Kidney (tissue), 13 donors: ENCODE measurements at regions not wholly inside any gene's neighbourhood (a gene's known extent, or its start where the extent isn't known, plus 50 kb on each side); places are given as distances from the start of the nearest gene placed in this dataset.

ENCODE experiments used
- DNase-seq, 5 donors: peaks; one replicate each; pipeline ENCODE4 v3.0.0-alpha.2; 2013 to 2020
- FAIRE-seq: peaks from 2 replicates; lab custom pipeline; 2012; peaks lifted over from hg19 to GRCh38; lab: Jason Lieb, UNC
- H3K27ac ChIP-seq, 2 donors: one replicate each; pipeline ENCODE4 v1.7.0; 2013; ENCODE audit warnings: low read depth in 2 of 2, low read length in 2 of 2, inconsistent platforms in 1 of 2
- H3K27me3 ChIP-seq: one replicate; pipeline ENCODE4 v1.7.1; 2013; ENCODE audit warnings: low read length, inconsistent platforms; ENCODE audit not compliant: control insufficient read depth, insufficient read depth
- H3K36me3 ChIP-seq, 3 donors: one replicate each; pipeline versions ENCODE4 v1.7.0 to v1.7.1; 2013; ENCODE audit warnings: low read length in 3 of 3, control low read depth in 1 of 3, inconsistent platforms in 1 of 3; ENCODE audit not compliant: insufficient read depth in 3 of 3, control insufficient read depth in 2 of 3
- H3K4me1 ChIP-seq, 3 donors: one replicate each; pipeline versions ENCODE4 v1.7.0 to v1.7.1; 2013; ENCODE audit warnings: low read length in 3 of 3, inconsistent platforms in 1 of 3, low read depth in 1 of 3; ENCODE audit not compliant: control insufficient read depth in 2 of 3, insufficient read depth in 2 of 3
- H3K4me3 ChIP-seq, 3 donors: one replicate each; pipeline versions ENCODE4 v1.7.0 to v1.8.1; 2013; ENCODE audit warnings: low read length in 3 of 3, control low read depth in 1 of 3, inconsistent platforms in 1 of 3
- H3K9ac ChIP-seq, 3 donors: one replicate each; pipeline versions ENCODE4 v1.7.0 to v1.7.1; 2013; ENCODE audit warnings: low read length in 3 of 3, control low read depth in 1 of 3, inconsistent platforms in 1 of 3
- H3K9me3 ChIP-seq, 3 donors: one replicate each; pipeline versions ENCODE4 v1.7.0 to v1.7.1; 2013; ENCODE audit warnings: low read length in 3 of 3, control low read depth in 1 of 3, inconsistent platforms in 1 of 3; ENCODE audit not compliant: control insufficient read depth in 2 of 3, insufficient read depth in 1 of 3
- CTCF ChIP-seq: IDR thresholded peaks from 3 replicates; pipeline ENCODE4 v1.5.1; 2012; ENCODE audit warnings: mild to moderate bottlenecking, moderate library complexity, borderline replicate concordance; ENCODE audit not compliant: insufficient read depth; ENCODE audit errors: extremely low read depth
- intact Hi-C: fragments of 100-400 bp; cut with DNase I; formaldehyde crosslinking; loops from one replicate; pipeline ENCODE4 v1.11.1; 2022
- donor health status: control.
- donor health status: control.
- donor health status: control.
- donor health status: control.
- donor health status: control.
- donor health status: DM: yes; HTN: yes; CAD: no.
- donor health status: Normal renal cell carcinoma (clear cell type).

DNA sequence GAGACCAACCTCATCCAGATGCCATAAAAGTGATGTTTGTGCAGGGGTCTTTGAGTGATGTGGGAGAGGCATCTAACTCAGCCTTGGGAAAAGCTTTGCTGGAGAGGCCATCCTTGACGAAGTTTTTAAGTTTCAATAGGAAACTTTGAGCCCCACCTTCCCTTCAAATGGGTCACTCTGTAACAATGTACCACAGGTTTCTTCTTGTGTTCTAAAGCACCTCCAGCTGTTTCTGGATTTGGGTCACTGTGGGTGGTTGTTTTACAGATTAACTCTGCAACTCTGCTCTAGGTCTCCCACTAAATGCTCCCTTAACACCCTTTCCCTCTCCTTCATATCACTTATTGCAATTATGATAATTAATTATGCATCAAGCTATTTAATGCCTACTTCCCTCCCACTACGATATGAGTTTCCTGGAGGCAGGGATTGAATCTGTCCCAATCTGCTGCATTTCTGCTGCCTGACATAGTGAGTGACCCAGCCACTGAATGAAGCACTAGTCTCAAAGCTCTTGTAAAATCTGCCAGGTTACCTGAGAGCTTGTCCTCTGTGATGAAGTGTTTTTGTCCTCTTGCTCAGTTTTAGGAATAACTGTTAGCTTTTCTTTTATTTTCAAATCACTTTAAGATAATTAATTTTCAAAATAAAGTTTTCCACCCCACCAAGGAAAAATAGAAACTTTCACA is 60.5 kb upstream of the PUM3 start:
- TF ChIP-seq CTCF, result no peak
- intact Hi-C loops, result no loop called here
- FAIRE-seq, result no peak

More for the DNA sequence above, 60.5 kb upstream of the PUM3 start:
- no peak for DNase-seq
- Histone ChIP-seq H3K9me3 (no peaks in the 10 kb centered on the region), H3K9ac (no peak overlapping the region), H3K36me3 (no peaks in the 10 kb centered on the region), H3K4me3 (no peak overlapping the region), H3K27me3 (no peaks in the 10 kb centered on the region), H3K4me1 (no peaks in the 10 kb centered on the region), H3K27ac (no peak overlapping the region)
